Cardiac septum (tissue), 1 donor: ENCODE measurements at regions not wholly inside any gene's neighbourhood (a gene's known extent, or its start where the extent isn't known, plus 50 kb on each side); places are given as distances from the start of the nearest gene placed in this dataset.
A peak's percentile ranks its signal among the peaks of the same experiment; 100 is the strongest.
"Not testable (repeated sequence)": the region's sequence is repeated elsewhere in the genome, so short reads cannot be mapped to it uniquely, and the experiment has no call there.

Experiments
- DNase-seq: peaks from one replicate; pipeline ENCODE4 v3.0.0-alpha.2; 2020; ENCODE audit warnings: low spot score
- intact Hi-C: fragments of 100-400 bp; cut with DNase I; formaldehyde crosslinking; loops from one replicate; pipeline ENCODE4 v1.14.0; 2022
- donor health status: DM: no; HTN: no; CAD: no.

DNA sequence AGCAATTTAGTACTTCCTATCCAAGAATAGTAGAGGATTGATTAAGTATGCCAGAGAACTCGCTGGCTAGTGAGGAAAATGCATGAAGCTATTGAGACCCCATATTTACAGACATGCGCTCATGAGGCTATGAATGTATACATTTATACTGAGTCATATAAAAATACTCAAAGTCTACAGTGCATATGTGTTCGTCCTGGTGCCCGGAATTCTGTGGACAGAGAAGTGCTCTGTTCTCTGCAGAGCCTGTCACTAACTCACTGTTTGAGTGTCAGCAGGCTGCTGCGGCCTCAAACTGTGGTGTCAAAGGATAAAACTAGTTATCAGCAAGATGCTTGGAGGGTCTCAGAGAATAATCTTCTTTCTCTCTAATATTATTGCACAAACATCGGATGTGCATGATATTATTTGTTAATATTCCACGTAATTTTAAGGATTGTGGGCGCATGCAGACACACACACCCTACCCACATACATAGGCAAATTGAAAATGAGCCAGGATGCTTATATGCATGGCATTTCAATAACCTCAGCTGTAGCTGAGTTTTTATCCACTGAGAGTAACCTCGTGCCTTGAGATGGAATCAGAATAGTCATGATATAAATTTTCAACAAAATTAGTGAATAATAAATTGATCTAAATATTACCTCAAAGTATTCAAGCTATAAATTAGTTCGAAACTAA lies 50.0 kb upstream of the TSC22D2 start:
- intact Hi-C loops = no loop called here
- no peak for DNase-seq

- no peak for DNase-seq
- intact Hi-C loops = no loop called here
Measured at GRCh38 chr3:150357140-150357539, 51.0 kb upstream of the TSC22D2 start.

DNA sequence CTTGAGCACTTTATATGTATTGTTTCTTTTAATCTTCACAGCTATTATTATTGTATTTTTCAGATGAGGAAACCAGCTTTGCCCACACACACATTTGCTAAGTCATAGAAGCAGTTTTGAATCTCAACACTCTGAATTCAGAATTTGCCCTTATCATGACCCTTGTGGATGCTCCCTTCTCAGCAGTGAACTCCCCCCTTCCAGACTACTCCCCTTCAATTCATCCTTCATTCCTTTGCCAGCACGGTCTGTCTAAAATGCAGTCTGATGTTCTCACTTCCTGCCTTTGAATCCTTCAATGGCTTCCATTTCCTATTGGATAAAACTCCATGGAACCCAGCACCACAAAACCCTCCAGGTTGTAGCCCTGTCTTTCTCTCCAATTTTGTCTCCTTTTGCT lies 52.5 kb upstream of the TSC22D2 start:
- intact Hi-C loops = no loop called here
- DNase-seq = no peak

DNA sequence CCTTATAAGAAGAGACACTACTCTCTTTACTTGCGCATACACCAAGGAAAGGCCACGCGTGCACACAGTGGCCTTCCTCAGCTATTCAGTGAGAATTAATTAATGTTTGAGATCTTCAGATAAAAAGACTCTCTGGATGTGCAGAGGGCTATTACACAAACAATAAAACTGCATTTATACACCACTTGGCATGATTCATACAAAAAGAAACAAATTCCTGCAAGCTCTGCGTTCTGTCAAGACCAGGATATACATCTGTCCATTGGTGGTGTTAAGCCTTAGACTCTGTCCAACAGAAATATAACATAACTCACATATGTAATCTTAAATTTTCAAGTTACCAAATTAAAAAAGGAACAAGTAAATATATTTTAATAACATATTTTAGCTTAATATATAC lies 55.2 kb upstream of the TSC22D2 start:
- intact Hi-C loops = no loop called here
- DNase-seq = no peak

DNA sequence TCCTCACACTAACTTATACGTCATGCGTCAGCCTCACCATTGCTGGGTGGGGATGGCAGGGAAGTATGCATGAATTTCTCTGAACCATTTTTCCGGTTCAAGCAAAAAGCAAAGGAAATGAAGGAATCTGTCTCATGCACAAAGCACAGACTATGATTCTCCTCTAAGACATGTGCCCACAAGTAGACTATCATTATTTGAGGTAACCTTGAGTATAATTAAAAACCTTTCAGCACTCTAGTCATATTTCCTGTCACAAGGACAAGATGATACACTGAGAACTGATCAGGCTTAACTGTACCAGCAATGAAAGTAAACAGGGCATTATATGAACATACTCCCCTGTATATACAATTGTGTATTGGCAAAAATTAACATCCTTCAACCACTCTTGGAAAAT lies 56.7 kb upstream of the TSC22D2 start:
- intact Hi-C loops = no loop called here
- DNase-seq = no peak

DNA sequence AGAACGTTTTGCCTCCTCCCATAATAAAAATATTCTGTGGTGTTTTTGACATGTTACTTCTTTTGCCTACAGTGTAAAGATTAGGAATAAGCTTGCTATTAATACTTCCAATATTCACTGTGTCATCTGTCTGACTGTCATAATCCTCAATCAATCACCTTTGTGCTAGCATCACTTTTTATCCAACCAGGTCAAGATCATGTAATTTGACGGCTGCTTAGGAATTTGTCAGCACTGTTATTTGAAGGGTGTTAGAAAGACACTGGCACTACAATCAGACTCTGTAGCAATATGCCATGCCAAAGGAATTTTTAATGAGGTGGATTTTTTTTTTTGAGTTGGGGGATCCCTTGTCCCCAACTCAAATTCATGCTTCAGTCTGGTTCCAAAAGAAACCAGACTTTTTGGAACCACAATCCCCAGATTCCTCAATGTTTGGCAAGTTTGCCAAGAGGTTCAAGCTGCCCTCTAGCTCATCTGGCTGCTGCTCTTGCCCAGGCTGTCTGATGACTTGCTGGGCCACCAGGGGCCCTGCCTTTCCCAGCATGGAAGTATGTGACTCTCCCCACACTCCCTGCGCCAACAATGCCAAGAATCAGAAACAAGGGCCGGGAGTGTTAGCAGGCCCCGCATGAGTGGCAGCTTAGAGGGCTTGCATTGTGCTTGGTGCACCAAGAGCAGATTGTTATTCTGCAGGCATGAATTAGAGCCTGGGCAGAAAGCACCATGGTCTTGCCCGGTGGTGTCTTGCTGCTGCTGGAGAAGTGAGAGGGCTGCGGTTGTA lies 58.6 kb upstream of the TSC22D2 start:
- intact Hi-C loops = loop anchor here (1.0 to 2.0 kb wide), 4 partner anchors 21 to 116 kb away; partner anchors contain the start of gene TSC22D2
- DNase-seq = peak; percentile 88

DNA sequence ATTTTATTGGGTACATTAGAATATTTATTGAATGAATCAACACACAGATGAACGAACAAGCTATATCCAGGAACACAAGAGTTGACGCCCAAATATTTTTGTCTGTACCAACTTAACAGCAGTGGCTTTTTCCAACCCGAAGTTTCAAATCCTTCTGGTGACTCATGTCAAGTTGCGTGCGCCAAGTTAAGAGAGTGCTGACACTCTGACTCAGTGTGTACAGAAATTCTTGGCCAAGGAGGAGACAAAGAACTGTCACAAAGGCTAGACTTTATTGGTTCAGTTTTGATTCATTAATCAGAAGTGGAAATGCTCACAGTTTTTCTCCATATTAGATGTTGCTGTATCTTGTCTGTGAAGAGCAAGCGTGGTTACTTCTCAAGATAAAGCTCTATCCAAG lies 59.6 kb upstream of the TSC22D2 start:
- intact Hi-C loops = loop anchor here (2.0 kb wide), 3 partner anchors 22 to 94 kb away; partner anchors contain the start of gene TSC22D2
- no peak for DNase-seq

DNA sequence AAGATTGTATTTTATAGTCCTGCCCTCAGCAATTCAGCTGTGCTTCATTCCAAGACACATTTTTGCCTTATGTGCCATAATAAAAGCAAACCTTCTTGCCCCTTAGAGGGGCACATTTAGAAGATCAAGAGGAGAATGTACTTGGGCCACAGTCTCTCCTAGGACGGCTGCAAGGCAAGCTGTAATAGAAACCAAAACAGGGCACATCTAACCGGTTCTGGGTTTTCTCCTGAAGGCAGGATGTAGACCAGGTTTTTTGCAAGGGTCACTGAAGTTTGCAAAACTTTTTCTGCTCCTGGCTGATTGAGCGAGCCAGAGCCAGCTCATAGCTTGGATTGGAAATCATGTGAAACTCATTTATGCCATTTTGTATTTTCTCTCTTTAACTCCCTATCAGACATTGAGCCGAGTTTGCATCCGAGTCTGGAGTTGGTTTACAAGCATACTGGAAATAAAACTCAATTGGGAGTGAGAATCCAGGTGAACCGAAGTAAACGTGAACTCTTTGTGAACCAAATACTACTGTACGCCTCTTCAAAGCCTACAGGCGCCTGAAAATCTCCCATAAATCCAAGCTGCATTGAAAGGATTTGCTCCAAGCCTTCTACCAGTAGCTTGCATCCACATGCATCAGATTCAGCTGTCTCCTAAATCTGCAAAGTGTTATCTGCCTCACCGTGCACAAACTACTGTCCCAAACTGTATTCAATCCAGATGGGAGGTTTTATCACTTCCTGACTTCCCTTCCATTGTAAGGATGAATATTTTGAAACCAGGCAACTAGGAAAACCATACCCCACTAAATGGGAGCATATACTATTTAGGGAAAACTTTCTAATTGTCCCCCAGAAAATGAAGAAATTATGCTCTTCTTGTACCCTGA lies 60.9 kb upstream of the TSC22D2 start:
- no peak for DNase-seq
- intact Hi-C loops = no loop called here

- intact Hi-C loops = no loop called here
- DNase-seq = no peak
Measured at GRCh38 chr3:150346266-150346665, 61.8 kb upstream of the TSC22D2 start.

DNA sequence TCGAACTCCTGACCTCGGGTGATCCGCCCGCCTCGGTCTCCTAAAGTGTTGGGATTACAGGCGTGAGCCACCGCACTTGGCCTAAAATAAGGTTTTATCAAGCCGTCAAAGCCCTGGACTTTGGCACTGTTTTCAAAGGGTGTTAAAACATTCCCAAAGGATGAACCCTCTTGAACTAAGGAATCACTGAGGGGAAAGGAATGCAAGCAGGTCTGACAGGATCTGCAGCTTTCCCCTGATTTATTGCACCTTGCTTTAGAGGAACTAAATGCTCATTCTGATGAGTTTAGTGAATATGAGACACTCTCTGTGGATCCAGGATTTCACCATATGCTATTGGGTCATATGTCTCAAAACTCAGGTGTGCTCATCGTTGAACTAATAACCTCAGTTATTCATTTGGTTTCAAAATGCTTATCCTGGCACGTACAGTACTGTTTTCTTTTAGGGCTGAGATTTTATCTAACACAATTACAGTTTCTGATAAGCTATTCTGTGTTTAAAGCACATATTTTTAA lies 63.0 kb upstream of the TSC22D2 start:
- DNase-seq = no peak
- intact Hi-C loops = no loop called here

- DNase-seq = no peak
- intact Hi-C loops = no loop called here
Measured at GRCh38 chr3:150344079-150344759, 63.9 kb upstream of the TSC22D2 start.

DNA sequence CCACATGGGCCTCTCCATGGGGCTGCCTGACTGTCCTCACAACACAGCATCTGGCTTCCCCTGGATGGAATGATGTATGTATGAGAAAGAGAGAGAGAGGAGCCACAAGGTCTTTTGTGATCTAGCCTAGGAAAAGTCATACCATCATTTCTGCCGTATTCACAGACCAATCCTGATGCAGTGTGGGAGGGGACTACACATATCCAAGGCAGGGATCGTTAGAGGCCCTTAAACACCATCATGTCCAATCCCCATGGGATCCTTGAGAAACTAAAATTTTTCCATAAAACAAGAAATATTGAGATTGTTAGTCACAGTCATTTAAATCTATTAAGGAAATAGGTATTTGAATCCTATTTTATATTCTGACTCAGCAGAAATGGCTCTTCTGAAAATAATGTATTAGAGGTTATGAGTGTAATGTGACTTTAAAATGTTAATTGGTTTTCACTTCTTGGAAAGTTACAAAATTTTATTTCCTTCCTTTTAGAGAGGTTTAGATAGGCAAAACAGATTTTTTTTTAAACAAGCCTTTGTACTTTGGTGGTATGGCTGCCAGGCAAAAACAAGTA lies 65.1 kb upstream of the TSC22D2 start:
- intact Hi-C loops = no loop called here
- no peak for DNase-seq

- intact Hi-C loops = no loop called here
- DNase-seq = no peak
Measured at GRCh38 chr3:150341891-150342290, 66.2 kb upstream of the TSC22D2 start.

DNA sequence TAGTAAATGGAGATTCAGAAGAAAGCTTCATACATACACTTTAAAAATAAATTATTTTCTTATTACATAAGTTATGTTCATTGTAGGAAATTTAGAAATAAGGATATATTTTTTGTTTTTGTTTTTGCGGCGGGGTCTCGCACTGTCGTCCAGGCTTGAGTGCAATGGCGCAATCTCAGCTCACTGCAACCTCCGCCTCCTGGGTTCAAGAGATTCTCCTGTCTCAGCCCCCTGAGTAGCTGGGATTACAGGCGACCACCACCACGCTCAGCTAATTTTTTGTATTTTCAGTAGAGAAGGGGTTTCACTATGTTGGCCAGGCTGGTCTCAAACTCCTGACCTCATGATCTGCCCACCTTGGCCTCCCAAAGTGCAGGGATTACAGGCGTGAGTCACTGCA lies 71.7 kb upstream of the TSC22D2 start:
- intact Hi-C loops = not testable (repeated sequence)

DNA sequence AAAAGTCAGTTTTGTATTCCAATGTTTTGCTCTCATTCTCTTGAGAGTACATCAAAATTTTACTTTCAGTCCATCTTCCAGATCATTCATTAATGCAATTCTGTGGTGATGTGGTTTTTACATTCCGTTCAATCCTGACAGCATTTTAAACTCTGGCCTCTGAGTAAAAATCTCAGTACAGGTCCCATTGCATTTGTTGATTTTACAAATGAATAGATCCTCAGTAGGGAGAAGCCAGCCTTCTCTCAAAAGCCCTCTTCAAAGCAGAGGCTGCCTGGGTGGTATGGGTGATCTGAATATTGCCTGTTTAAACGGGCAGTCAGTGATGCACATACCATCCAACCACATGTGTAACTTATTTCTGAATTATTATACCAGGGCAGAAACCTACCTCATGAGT lies 72.5 kb upstream of the TSC22D2 start:
- intact Hi-C loops = no loop called here
- DNase-seq = no peak

More for the DNA sequence above, 71.7 kb upstream of the TSC22D2 start:
- not testable (repeated sequence) for DNase-seq

DNA sequence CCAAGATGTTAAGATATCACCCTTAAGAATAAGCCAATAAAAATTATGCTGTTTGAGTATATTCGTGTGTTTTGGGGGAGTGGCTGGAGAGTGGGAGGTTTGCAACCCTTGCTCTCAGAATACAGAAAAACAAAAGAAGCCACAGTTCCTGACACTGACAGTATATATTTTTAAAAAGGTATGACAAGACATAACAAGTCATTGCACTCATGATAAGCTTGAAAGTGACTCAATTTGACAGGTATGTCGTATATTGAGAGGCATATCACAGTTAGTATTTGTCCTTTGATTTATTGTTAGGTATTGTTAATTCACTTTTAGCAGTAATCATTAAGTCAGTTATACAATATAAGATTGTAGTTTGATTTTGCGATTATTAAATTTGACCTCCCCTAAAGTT lies 73.1 kb upstream of the TSC22D2 start:
- intact Hi-C loops = no loop called here
- DNase-seq = no peak

DNA sequence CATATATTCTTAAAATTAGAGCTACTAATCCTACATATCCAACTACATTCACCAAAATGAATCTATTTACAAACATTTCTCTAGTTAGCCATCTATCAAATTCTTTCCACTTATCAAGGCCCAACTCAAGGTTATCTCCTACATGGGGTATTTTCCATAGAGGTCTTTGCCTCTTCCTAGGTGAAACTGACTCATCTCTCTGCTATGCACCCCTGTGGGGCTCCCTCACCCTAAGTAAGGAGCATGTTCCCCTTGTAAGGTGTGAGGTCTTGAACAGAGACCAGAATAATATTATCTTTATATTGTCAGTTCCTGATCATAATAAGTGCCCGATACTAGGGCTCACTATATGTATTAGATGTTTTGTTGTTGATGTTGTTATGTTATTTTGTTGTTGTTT lies 74.6 kb upstream of the TSC22D2 start:
- DNase-seq = no peak
- intact Hi-C loops = no loop called here

DNA sequence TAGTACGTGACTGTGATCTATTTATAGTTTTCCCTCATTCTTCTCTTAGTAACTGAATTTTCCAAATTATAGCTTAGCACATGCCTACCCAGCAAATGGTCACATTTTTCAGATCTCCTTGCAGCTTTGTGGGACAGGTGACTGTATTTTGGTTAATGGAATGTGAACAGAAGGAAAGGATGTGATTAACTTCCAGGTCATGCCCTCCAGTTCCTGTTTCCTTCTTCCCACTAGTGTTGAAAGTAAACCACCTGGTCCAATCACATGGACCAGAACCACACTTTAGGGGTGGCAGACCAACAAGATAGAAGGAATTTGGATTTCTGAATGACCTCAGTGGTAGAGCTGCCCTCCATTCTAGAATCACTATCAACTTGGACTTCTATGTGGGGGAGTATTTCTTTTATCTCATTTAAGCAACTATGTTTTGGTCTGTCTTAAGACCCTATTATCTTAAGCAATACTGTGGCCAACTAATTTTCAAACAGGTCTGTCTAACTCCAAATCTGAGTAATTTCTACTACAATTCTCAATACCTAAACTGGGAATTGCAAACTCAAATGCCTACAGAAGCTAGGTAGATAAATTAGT lies 76.0 kb upstream of the TSC22D2 start:
- intact Hi-C loops = no loop called here
- no peak for DNase-seq

DNA sequence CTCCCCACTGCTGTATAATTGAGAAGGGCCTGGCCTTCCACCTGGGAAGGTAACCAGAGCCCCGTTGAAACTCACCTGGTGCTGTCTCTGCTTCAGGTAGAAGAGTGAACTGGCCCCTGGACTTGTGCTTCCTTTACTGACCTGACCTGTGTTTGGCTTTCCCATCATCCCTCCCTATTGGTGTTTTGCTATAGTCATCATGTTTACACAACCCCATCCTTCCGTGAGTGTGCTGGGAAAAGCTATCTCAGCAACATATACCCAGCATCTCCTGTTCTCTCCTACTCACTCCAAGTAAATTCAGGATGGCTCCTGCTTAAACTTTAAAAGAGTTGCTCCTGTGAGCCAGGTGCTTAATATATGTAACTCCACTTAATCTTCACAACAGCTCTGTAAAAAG lies 77.2 kb upstream of the TSC22D2 start:
- intact Hi-C loops = no loop called here
- DNase-seq = no peak
